SH-SY5Y (cell line): ENCODE measurements at regions not wholly inside any gene's neighbourhood (a gene's known extent, or its start where the extent isn't known, plus 50 kb on each side); places are given as distances from the start of the nearest gene placed in this dataset.

ENCODE experiments used
- GATA2 ChIP-seq: IDR thresholded peaks from 2 replicates; pipeline ENCODE4 v1.6.1; 2011; ENCODE audit warnings: mild to moderate bottlenecking, low read depth, low read length
- GATA3 ChIP-seq: IDR thresholded peaks from 2 replicates; pipeline ENCODE4 v1.6.1; 2011; ENCODE audit warnings: low read depth, mild to moderate bottlenecking, low read length, moderate library complexity

GRCh38 chr6:41488433-41489119 lies 57.6 kb upstream of the FOXP4 start:
- TF ChIP-seq GATA2 (no peak), GATA3 (no peak)

- TF ChIP-seq GATA3 (no peak), GATA2 (peak; percentile 17; the same call in 1 of the 2 replicates)
Observed at GRCh38 chr6:41489120-41489851, 56.9 kb upstream of the FOXP4 start.

- no peak for TF ChIP-seq GATA3
- TF ChIP-seq GATA2 = no peak
Observed at GRCh38 chr6:41492261-41492891, 53.8 kb upstream of the FOXP4 start.

GRCh38 chr6:41494212-41495110 lies 51.7 kb upstream of the FOXP4 start:
- no peak for TF ChIP-seq GATA3
- TF ChIP-seq GATA2 = no peak
